ENCODE measurements at regions not wholly inside any gene's neighbourhood (a gene's known extent, or its start where the extent isn't known, plus 50 kb on each side); places are given as distances from the start of the nearest gene placed in this dataset.

DNA sequence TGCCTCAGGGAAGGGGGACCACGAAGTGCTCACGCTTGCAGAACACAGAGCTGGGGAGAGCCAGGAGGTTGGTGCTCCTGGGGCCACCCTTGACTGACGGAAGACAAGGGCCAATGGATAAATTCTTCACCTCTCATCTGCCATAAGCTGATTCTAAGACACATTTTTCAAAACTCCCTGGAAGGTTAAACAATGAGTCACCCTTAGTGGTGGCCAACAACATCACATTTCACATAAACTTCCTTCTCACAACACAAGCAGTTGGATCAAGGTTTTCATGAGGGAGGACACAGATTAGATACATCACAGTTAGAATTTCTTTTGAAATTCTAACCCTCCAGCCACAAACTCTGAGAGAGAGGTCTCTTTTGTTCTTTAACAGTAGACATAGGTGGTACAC, 713.6 kb upstream of the POU3F3 start:
- TF ChIP-seq, protein P1, sequence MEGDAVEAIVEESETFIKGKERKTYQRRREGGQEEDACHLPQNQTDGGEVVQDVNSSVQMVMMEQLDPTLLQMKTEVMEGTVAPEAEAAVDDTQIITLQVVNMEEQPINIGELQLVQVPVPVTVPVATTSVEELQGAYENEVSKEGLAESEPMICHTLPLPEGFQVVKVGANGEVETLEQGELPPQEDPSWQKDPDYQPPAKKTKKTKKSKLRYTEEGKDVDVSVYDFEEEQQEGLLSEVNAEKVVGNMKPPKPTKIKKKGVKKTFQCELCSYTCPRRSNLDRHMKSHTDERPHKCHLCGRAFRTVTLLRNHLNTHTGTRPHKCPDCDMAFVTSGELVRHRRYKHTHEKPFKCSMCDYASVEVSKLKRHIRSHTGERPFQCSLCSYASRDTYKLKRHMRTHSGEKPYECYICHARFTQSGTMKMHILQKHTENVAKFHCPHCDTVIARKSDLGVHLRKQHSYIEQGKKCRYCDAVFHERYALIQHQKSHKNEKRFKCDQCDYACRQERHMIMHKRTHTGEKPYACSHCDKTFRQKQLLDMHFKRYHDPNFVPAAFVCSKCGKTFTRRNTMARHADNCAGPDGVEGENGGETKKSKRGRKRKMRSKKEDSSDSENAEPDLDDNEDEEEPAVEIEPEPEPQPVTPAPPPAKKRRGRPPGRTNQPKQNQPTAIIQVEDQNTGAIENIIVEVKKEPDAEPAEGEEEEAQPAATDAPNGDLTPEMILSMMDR (IDR thresholded peaks at IDR 0.05; ENCODE audit: insufficient read depth, low read length, poor library complexity, severe bottlenecking) = no peak
- TF ChIP-seq EZH2phosphoT487 (conservative IDR thresholded peaks at IDR 0.05; ENCODE audit: low read length) = no peak
